ENCODE measurements at regions not wholly inside any gene's neighbourhood (a gene's known extent, or its start where the extent isn't known, plus 50 kb on each side); places are given as distances from the start of the nearest gene placed in this dataset.

- TF ChIP-seq TAF1 (IDR thresholded peaks at IDR 0.05; ENCODE audit: borderline replicate concordance, low read depth, low read length) (no peak), NRF1 (IDR thresholded peaks at IDR 0.05; ENCODE audit: low read depth, low read length) (no peak), POLR2AphosphoS5 (IDR thresholded peaks at IDR 0.05; ENCODE audit: low read depth, low read length) (no peak), USF1 (IDR thresholded peaks at IDR 0.05; ENCODE audit: borderline replicate concordance, low read depth) (no peak), TEAD4 (IDR thresholded peaks at IDR 0.05; ENCODE audit: borderline replicate concordance, insufficient read depth) (no peak)
- TF ChIP-seq, protein P1, sequence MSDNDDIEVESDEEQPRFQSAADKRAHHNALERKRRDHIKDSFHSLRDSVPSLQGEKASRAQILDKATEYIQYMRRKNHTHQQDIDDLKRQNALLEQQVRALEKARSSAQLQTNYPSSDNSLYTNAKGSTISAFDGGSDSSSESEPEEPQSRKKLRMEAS (IDR thresholded peaks at IDR 0.05; ENCODE audit: low read depth) = no peak
- TF ChIP-seq, protein P2, sequence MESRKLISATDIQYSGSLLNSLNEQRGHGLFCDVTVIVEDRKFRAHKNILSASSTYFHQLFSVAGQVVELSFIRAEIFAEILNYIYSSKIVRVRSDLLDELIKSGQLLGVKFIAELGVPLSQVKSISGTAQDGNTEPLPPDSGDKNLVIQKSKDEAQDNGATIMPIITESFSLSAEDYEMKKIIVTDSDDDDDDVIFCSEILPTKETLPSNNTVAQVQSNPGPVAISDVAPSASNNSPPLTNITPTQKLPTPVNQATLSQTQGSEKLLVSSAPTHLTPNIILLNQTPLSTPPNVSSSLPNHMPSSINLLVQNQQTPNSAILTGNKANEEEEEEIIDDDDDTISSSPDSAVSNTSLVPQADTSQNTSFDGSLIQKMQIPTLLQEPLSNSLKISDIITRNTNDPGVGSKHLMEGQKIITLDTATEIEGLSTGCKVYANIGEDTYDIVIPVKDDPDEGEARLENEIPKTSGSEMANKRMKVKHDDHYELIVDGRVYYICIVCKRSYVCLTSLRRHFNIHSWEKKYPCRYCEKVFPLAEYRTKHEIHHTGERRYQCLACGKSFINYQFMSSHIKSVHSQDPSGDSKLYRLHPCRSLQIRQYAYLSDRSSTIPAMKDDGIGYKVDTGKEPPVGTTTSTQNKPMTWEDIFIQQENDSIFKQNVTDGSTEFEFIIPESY (IDR thresholded peaks at IDR 0.05; ENCODE audit: borderline replicate concordance, low read depth) = no peak
These were observed 84.4 kb upstream of the PGBD5 start (continued) for GRCh38 chr1:230510496-230510895.

- Histone ChIP-seq H3K9me3 (no peaks in the 10 kb centered on the region; the same call in 1 of the 2 replicates), H3K9me2 (no peaks in the 10 kb centered on the region), H4K20me1 (ENCODE audit: insufficient read depth) (no peaks in the 10 kb centered on the region), H3F3A (replicated peaks; ENCODE audit: insufficient read depth) (no peaks in the 10 kb centered on the region), H3K27me3 (ENCODE audit: insufficient read depth) (no peaks in the 10 kb centered on the region), H3K4me3 (ENCODE audit: low read depth in 2 of 2, low read length in 1 of 2) (no peak overlapping the region), H3K9ac (no peak overlapping the region), H3K27ac (ENCODE audit: low read depth in 2 of 2, low read length in 1 of 2) (no peak overlapping the region), H2AFZ (ENCODE audit: low read depth) (no peak overlapping the region), H3K4me1 (ENCODE audit: control insufficient read depth in 1 of 2, insufficient read depth in 2 of 2, low read depth in 1 of 2, low read length in 1 of 2) (no peaks in the 10 kb centered on the region; a peak in 1 of 4 replicates), H3K79me2 (ENCODE audit: insufficient read depth) (no peaks in the 10 kb centered on the region), H3K36me3 (replicated peaks in 1 of 2; ENCODE audit: control insufficient read depth in 1 of 2, insufficient read depth in 2 of 2, low read length in 1 of 2) (no peaks in the 10 kb centered on the region), H3K4me2 (no peak overlapping the region)
- WGBS (ENCODE audit: low lambda C conversion rate) = 12% methylated on average over 4 of the region's 5 CpGs
- CTCF ChIA-PET = no interaction called here
- POLR2A ChIA-PET = interaction anchor here (0.7 kb wide), 1 partner anchor 301 kb away, joined by 5 read pairs; no protein-coding TSS in a partner anchor
- no peak for DNase-seq
- TF ChIP-seq, protein P3, sequence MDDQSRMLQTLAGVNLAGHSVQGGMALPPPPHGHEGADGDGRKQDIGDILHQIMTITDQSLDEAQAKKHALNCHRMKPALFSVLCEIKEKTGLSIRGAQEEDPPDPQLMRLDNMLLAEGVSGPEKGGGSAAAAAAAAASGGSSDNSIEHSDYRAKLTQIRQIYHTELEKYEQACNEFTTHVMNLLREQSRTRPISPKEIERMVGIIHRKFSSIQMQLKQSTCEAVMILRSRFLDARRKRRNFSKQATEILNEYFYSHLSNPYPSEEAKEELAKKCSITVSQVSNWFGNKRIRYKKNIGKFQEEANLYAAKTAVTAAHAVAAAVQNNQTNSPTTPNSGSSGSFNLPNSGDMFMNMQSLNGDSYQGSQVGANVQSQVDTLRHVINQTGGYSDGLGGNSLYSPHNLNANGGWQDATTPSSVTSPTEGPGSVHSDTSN (IDR thresholded peaks at IDR 0.05) = no peak
- TF ChIP-seq CHD2 (IDR thresholded peaks at IDR 0.05; ENCODE audit: low read length, partially characterized antibody) (no peak), GABPA (IDR thresholded peaks at IDR 0.05; ENCODE audit: low read depth) (no peak), FOSL2 (IDR thresholded peaks at IDR 0.05; ENCODE audit: borderline replicate concordance, low read depth) (no peak), YY1 (IDR thresholded peaks at IDR 0.05; ENCODE audit: low read depth) (no peak), TAF1 (IDR thresholded peaks at IDR 0.05; ENCODE audit: borderline replicate concordance, low read depth, low read length) (no peak), NRF1 (IDR thresholded peaks at IDR 0.05; ENCODE audit: low read depth, low read length) (no peak), GATA2 (CRISPR knock-in tag; IDR thresholded peaks at IDR 0.05) (no peak), MEF2A (IDR thresholded peaks at IDR 0.05; ENCODE audit: borderline replicate concordance, low read depth) (no peak), IRF3 (IDR thresholded peaks at IDR 0.05; ENCODE audit: low read depth, low read length) (no peak), FOXJ3 (CRISPR knock-in tag; IDR thresholded peaks at IDR 0.05) (no peak)
- TF ChIP-seq, protein P2 (IDR thresholded peaks at IDR 0.05; ENCODE audit: borderline replicate concordance, low read depth) = no peak
These were observed 83.3 kb upstream of the PGBD5 start for GRCh38 chr1:230509281-230509977.
